SK-N-MC (cell line): ENCODE measurements at regions not wholly inside any gene's neighbourhood (a gene's known extent, or its start where the extent isn't known, plus 50 kb on each side); places are given as distances from the start of the nearest gene placed in this dataset.

ENCODE experiments used
- EZH2 ChIP-seq: fragments of 200-600 bp; sonication (generic); IDR thresholded peaks from one replicate; pipeline ENCODE4 v1.6.1; 2017; ENCODE audit warnings: antibody characterized with exemption
- POLR2AphosphoS5 ChIP-seq: IDR thresholded peaks from 2 replicates; pipeline ENCODE4 v1.6.1; 2012; ENCODE audit warnings: mild to moderate bottlenecking, low read depth, low read length, borderline replicate concordance

DNA sequence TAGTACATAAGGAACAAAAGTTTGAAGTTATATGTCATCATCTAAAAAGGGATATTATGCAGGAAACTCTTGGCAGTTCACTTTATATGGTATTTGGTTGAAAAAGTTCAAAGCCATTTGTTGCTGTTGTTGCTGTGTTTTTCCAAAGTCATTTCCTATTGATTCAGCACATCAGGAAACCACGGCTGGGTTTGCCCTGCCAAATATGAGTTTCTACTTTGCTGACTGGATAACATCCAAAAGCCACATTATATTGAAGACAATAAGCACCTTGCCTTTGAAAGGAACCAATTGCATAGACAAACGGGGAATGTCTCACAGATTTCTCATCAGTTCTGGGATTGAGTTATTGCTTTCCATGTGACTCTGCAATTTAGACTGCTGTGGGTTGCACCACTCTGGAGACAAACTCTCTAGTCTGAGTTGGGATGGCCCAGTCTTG is 206.1 kb downstream of the SLC39A8 start:
- TF ChIP-seq POLR2AphosphoS5 (no peak), EZH2 (no peak)
